HFFc6 (cell line): ENCODE measurements at regions not wholly inside any gene's neighbourhood (a gene's known extent, or its start where the extent isn't known, plus 50 kb on each side); places are given as distances from the start of the nearest gene placed in this dataset.

Experiments used
- DNase-seq: peaks from one replicate; pipeline ENCODE4 v3.0.0-alpha.2; 2018
- H3K27ac Mint-ChIP-seq: 2 replicates; pipeline ENCODE4 v1.8.0; 2020; ENCODE audit warnings: mild to moderate bottlenecking, mixed read lengths
- H3K27me3 Mint-ChIP-seq: 2 replicates; pipeline ENCODE4 v1.8.0; 2021; ENCODE audit warnings: mild to moderate bottlenecking, moderate library complexity, mixed read lengths; ENCODE audit not compliant: insufficient read depth
- H3K36me3 Mint-ChIP-seq: 2 replicates; pipeline ENCODE4 v1.8.0; 2021; ENCODE audit warnings: low read depth, mixed read lengths
- H3K4me1 Mint-ChIP-seq: 2 replicates; pipeline ENCODE4 v1.8.0; 2020; ENCODE audit warnings: low read depth, mixed read lengths
- H3K4me3 Mint-ChIP-seq: 2 replicates; pipeline ENCODE4 v1.8.0; 2020; ENCODE audit warnings: mild to moderate bottlenecking, moderate library complexity, mixed read lengths
- H3K9me3 Mint-ChIP-seq: 2 replicates; pipeline ENCODE4 v1.8.0; 2020; ENCODE audit warnings: mild to moderate bottlenecking, mixed read lengths
- TF ChIP-seq, protein P1 (sequence below): fragments of 200-600 bp; sonication (generic); IDR thresholded peaks from 2 replicates; pipeline ENCODE4 v1.5.0; 2021; ENCODE audit warnings: antibody characterized with exemption, mild to moderate bottlenecking

DNA sequence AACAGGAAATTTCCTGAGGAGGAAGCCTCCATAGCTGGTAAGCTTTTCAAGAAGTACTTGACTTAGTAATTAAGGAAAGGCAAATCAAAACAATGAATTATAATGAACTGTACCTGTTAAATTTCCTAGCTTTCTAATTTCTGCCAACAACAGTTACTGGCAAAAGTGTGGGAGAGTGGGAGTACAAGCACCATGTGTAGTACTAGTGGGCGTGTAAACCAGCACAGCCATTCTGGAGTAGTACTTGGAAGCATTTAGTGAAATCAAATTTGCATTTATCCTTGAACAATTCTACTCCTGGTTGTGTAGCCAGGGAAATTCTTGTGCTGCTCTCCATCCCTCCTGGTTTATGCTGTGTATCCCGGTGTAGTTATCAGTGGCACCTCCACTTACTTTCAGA, 190.8 kb downstream of the PRDM2 start:
- peaks cover 34% of the 10 kb centered on the region; the same call in 1 of the 2 replicates for H3K9me3 Mint-ChIP-seq
- no peak overlapping the region for H3K4me3 Mint-ChIP-seq
- DNase-seq, result no peak
- no peaks in the 10 kb centered on the region for H3K36me3 Mint-ChIP-seq
- TF ChIP-seq, protein P1, sequence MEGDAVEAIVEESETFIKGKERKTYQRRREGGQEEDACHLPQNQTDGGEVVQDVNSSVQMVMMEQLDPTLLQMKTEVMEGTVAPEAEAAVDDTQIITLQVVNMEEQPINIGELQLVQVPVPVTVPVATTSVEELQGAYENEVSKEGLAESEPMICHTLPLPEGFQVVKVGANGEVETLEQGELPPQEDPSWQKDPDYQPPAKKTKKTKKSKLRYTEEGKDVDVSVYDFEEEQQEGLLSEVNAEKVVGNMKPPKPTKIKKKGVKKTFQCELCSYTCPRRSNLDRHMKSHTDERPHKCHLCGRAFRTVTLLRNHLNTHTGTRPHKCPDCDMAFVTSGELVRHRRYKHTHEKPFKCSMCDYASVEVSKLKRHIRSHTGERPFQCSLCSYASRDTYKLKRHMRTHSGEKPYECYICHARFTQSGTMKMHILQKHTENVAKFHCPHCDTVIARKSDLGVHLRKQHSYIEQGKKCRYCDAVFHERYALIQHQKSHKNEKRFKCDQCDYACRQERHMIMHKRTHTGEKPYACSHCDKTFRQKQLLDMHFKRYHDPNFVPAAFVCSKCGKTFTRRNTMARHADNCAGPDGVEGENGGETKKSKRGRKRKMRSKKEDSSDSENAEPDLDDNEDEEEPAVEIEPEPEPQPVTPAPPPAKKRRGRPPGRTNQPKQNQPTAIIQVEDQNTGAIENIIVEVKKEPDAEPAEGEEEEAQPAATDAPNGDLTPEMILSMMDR, result no peak
- H3K4me1 Mint-ChIP-seq, result no peaks in the 10 kb centered on the region
- no peak overlapping the region for H3K27ac Mint-ChIP-seq
- no peaks in the 10 kb centered on the region; the same call in 1 of the 2 replicates for H3K27me3 Mint-ChIP-seq

DNA sequence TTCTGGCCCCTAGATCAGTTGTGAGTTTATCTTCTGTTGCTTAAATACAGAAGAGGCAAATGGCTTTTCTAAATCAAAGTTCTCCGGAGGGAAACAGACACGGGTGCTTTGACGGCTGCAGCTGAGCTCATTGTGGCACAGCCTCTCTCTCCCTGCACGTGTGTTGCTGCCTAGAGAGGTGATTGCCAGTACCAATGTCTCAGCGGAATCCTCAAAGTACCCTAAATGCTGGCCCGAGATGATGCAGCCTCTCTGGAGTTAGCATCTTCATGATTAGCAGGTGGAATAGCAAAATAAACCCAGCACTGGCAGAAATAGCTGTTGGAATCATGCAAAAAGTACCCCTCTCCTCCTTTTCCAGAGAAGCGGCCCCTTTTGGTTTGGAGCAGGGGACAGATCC, 192.2 kb downstream of the PRDM2 start:
- DNase-seq, result no peak
- H3K9me3 Mint-ChIP-seq, result peaks cover 34% of the 10 kb centered on the region; the same call in 1 of the 2 replicates
- H3K36me3 Mint-ChIP-seq, result no peaks in the 10 kb centered on the region
- no peaks in the 10 kb centered on the region; the same call in 1 of the 2 replicates for H3K27me3 Mint-ChIP-seq
- TF ChIP-seq, protein P1, result no peak
- H3K27ac Mint-ChIP-seq, result no peak overlapping the region
- H3K4me3 Mint-ChIP-seq, result no peak overlapping the region
- H3K4me1 Mint-ChIP-seq, result no peaks in the 10 kb centered on the region

DNA sequence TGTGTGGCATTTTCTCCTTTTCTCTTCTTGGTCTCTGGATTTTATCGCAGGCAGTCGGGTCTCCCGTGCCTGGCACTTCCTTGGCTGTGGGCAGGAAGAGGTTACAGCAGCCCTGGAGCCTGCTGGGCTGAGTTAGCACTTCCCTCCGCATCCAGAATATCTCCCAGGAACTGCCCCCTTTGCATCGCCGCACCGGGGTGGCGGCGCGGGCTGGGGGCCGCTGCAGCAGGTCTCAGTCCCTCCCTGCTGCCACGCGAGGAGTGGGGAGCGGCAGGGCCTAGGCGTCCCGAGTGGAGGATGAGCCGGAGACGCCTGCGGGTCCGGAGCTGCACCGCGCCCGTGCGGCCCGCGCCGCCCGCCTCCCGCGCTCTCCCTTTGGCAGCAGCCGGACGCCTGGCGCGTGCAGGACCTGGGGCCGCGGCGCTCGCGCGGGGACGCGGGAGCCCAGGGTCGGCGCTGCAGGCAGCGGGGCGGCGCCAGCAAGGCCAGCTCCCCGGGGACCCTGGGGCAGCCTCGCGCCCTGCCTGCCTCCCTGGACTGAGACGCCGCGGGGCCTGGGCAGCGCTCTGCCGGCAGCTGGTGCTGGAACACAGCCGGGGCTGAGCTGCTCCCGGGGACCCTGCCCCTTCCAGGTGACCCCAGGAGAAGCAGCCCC, 192.8 kb downstream of the PRDM2 start:
- no peaks in the 10 kb centered on the region for H3K36me3 Mint-ChIP-seq
- no peak overlapping the region for H3K27ac Mint-ChIP-seq
- peaks cover 34% of the 10 kb centered on the region; the same call in 1 of the 2 replicates for H3K9me3 Mint-ChIP-seq
- no peak overlapping the region for H3K4me3 Mint-ChIP-seq
- TF ChIP-seq, protein P1, result no peak
- H3K27me3 Mint-ChIP-seq, result no peaks in the 10 kb centered on the region; the same call in 1 of the 2 replicates
- no peak for DNase-seq
- no peaks in the 10 kb centered on the region for H3K4me1 Mint-ChIP-seq

DNA sequence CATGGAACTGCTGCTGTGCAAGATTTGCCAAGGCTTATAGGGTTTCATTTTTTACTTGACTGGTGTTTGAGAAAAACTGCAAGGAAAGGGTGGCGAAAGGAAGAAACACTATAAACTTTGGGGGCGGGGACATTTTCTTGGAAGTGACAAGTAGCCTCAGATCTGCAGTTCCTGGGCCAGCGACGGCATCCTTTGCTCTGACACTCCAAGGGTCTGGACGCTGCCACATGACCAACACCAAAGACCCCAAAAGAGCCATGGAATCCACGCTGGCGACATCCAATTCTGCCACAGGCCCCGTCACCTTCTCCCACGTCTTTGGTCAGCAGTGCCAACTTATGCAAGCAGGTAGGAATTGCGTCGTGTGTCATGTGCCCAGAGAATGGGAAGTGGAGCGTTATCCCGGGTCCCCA, 193.4 kb downstream of the PRDM2 start:
- no peaks in the 10 kb centered on the region; the same call in 1 of the 2 replicates for H3K27me3 Mint-ChIP-seq

DNA sequence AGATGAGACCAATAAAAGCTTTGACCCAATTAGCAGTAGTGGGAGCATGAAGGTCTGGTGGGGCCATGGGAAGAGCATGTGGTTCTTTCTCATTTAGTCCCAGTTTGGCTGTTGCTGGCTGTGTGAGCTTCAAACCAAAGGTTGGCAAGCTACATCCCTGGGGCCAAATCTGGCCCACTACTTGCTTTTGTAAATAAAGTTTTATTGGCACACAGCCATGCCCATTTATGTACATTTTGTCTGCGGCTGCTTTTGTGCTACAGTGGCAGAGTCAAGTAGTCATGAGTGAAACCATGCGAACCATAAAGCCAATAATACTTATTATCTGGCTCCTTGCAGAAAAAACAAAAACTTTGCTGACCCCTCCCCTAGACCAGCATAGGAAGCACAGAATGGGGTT, 196.9 kb downstream of the PRDM2 start:
- TF ChIP-seq, protein P1, result no peak
- Mint-ChIP-seq H3K36me3 (no peaks in the 10 kb centered on the region), H3K4me1 (no peaks in the 10 kb centered on the region), H3K4me3 (no peak overlapping the region), H3K9me3 (peaks cover 28% of the 10 kb centered on the region; the same call in 1 of the 2 replicates), H3K27ac (no peak overlapping the region), H3K27me3 (no peaks in the 10 kb centered on the region; the same call in 1 of the 2 replicates)
- no peak for DNase-seq

More for the DNA sequence above, 193.4 kb downstream of the PRDM2 start:
- H3K4me1 Mint-ChIP-seq, result no peaks in the 10 kb centered on the region
- DNase-seq, result no peak
- H3K27ac Mint-ChIP-seq, result no peak overlapping the region
- no peaks in the 10 kb centered on the region for H3K36me3 Mint-ChIP-seq
- H3K4me3 Mint-ChIP-seq, result no peak overlapping the region
- peaks cover 34% of the 10 kb centered on the region; the same call in 1 of the 2 replicates for H3K9me3 Mint-ChIP-seq
- TF ChIP-seq, protein P1, result no peak
